HG03469 (cell line): ENCODE measurements at regions not wholly inside any gene's neighbourhood (a gene's known extent, or its start where the extent isn't known, plus 50 kb on each side); places are given as distances from the start of the nearest gene placed in this dataset.

Source experiments
- ATAC-seq: cut with Tn5 transposase; IDR thresholded peaks from one replicate; pipeline ENCODE4 v1.9.1; 2021; ENCODE audit warnings: mild to moderate bottlenecking, moderate library complexity, moderate number of reproducible peaks; ENCODE audit not compliant: unreplicated experiment

DNA sequence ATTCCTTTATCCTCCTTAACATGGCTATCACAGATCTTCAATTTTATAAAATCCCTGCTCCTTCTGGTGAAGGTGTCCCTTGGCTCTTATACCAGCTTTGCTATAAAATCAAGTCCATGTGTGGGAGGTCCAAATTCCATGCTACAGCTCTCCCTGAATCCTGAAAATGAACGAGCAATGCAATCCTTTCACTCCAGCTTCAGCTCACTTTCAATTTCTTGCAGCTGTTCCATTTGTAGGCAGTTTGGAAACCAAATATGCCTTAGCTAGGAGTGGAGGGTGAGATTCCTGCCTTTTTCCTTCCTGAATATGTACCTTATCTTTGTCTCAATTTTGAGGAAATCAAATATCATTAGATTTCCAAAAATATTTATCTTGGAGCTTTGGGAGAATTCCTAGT lies 402.6 kb downstream of the TTLL7 start:
- ATAC-seq = no peak

DNA sequence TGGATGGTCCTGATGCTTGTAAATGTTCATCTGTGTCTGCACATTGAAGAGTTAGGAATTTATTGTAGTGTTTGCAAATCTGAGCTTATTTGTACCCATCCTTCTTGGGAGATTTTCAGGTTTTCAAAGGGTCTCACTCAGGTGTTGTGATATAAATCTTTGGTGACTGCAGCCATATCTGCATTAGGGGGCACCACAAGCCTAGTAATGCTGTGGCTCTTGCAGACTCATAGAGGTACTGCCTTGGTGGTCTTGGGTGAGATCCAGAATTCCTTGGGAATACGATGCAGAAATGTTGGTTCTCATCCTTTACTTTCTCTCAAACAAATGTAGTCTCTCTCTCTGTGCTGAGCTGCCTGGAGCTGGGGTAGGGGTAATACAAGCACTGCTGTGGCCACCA lies 405.9 kb downstream of the TTLL7 start:
- ATAC-seq = no peak

DNA sequence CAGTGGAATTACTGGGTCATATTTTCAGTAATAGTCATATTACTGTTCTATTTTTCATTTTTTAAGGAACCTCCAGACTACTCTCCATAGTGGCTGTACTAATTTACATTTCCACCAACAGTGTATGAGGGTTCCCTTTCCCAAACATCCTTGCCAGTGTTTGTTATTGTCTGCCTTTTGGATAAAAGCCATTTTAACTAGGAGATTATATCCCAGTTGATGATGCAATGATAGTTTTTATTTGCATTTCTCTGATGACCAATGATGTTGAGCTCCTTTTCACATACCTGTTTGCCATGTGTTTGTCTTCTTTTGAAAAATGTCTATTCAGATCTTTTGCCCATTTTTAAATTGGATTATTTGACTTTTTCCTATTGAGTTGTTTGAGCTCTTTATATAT lies 410.8 kb downstream of the TTLL7 start:
- no peak for ATAC-seq

DNA sequence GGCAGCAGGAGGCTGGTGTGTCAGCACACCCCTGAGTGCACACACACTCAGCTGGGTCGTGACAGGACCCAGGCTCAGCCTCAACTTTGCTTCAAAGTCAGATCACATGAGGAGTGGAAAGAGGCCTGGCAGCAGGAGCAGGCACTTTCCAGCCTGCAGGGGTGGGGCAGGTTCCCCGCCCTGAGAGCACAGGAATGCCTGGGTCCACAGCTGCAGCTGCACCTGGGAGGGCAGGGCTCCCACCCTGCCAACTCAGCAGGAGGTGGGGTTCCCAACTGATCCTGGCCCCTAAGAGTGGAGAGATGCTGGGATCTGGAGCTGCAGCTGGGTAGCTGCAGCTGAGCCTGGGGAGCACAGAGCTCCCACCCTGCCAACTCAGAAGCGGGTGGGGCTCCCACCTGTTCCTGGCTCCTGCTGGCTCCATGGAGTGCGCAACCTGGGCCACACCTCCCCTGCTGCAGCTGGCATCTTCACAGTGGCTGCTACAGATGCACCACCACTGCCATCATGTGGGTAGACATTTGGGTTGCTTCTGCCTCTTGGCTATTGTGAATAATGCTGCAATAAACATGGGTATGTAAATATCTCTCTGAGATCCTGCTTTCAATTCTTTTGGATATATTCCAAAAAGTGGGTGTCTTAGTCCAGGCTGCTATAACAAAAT lies 415.4 kb downstream of the TTLL7 start:
- ATAC-seq = no peak

DNA sequence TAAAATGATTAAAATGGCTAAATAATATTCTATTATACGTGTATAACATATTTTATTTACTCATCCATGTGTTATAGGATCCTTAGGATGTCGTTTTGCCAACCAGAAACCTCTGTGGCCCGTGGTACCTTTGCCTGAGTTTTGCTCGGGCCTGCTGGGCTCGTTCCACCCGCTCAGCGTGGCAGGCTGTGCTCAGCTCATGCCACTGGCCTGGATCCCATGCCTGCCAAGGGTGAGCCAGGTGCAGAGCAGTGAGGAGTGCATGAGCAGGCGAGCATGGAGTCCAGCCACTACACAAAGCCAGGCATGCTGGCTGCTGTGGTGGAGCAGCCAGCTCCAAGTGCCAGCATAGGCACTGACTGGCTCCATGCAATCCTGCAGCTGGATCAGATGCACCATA lies 417.2 kb downstream of the TTLL7 start:
- ATAC-seq = no peak

DNA sequence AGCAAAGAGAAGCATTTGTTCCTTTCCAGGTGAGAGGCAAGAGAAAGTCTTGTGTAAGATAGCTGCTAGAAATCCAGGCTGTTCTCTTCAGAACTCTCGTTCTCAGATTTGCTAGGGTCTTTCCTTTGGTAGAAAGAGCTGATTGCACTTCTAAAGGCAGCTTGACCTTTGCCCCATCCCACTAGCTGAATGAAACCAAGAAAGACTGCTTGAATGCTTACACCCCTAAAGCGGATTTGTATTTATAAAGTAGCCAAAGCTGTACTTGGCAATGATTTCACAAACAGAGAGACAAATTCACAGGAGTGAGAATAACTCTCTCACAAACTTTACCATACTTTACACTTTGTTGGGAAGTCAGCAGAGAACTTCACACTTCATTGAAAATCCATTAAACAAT lies 424.1 kb downstream of the TTLL7 start:
- ATAC-seq = no peak

GRCh38 chr1:83573776-83574175 lies 425.2 kb downstream of the TTLL7 start:
- ATAC-seq = no peak

DNA sequence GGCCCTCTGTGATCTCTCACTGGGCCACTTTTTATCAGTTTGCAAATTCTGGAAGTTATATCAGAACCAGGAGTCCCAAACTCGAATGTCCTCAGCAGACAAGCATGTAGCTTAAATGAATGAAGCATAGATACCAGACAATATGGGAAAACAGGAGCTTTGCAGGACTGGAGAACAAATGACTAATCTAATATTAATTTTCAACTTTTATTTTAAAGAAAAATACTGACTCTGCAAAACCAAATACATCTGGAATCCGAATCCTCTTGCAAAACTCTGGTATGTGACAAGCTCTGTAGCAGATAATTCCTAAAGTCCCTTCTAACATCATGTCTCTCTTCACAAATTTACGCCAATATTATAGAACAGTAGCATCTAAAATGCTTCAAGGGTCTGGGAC lies 427.4 kb downstream of the TTLL7 start:
- no peak for ATAC-seq

DNA sequence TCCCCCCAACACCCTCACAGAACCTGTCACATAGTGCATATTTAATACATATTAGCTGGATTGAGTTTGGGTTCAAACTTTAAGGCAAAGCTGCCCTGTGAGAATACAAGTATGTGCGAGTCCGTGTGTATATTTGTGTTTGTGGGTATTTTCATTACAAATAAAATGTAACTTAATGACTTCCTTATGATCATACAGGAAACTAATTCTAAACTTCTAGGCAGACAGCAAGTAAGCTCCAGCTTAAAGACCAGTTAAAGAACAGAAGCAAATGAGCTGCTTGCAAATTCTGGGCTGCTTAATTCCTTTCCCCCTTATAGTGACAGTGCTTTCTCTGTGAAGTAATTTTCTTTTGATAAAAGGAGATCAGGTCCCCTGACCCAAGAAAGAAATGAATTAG lies 437.6 kb downstream of the TTLL7 start:
- no peak for ATAC-seq

DNA sequence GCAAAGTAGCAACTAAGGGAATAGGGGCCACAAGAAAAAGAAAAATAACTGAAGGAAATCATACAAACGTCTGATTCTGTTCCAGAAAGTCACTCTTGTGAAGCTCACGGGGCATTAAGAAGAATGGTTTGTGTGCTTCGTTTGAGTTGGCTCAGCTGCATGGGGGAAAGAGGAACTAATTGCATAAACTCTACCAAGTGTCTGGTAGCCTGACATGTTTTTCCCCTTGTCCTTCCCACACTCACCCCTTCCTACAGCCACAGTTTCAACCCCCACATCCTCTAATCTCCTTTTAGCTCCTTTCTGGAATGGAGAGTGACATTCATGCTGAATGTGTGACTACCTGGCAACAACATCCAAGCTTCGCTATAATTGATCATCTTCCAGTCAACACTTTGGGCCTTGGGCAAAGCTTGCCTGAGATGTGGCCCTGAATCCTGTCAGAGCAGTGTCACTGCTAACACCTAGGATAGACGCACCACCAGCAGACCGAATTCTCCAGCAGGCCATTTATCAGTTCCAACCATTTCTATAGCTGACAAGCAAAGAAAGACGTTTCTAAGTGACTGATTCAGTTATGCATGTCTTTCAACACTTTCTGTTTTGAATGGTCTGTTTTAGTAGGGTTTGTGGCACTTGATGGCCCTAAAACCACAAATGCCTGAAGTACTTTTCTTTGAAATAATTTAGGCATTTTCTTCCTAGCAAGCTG lies 439.6 kb downstream of the TTLL7 start:
- ATAC-seq = no peak

DNA sequence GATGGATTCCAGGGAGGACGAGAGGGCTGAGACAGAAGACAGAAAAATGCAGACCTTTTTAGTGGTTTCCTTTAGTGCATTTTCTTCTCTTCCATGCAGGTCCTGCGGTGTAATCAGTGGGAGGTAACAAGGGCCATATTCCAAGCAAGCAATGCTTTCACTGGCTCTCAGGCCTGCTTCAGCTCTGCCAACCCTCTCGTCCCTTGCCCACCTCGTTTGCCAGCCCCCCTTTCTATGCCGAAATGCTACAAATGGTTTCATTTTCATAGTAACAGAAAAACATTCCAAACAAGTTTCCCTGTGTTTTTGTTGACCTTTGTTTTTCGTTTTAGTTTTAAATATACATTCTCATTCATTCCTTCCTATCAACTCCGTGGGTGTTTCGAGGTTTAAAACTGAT lies 443.1 kb downstream of the TTLL7 start:
- no peak for ATAC-seq

- no peak for ATAC-seq
Measured at GRCh38 chr1:83554174-83554573, 444.8 kb downstream of the TTLL7 start.

- no peak for ATAC-seq
Measured at GRCh38 chr1:83552820-83553219, 446.1 kb downstream of the TTLL7 start.

GRCh38 chr1:83548311-83548710 lies 450.6 kb downstream of the TTLL7 start:
- ATAC-seq = no peak

- no peak for ATAC-seq
Measured at GRCh38 chr1:83547901-83548300, 451.0 kb downstream of the TTLL7 start.

DNA sequence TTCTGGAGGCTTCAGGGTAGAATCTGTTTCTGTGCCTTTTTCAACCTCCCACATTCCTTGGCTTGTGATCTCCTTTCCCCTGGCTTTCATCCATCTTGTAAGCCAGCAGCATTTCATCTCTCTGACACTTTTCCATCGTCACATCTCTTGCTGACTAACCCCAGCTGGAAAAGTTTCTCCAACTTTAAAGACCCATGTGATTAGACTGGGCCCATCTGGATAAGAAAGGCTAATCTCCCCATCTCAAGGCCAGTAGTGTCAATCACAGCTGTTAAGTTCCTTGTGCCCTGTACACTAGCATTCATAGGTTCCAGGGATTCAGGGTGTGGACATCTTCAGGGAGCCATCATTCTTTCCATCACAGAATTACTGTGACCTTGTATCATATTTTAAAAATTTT lies 452.1 kb downstream of the TTLL7 start:
- ATAC-seq = no peak

GRCh38 chr1:83545066-83545862 lies 453.7 kb downstream of the TTLL7 start:
- ATAC-seq = no peak

DNA sequence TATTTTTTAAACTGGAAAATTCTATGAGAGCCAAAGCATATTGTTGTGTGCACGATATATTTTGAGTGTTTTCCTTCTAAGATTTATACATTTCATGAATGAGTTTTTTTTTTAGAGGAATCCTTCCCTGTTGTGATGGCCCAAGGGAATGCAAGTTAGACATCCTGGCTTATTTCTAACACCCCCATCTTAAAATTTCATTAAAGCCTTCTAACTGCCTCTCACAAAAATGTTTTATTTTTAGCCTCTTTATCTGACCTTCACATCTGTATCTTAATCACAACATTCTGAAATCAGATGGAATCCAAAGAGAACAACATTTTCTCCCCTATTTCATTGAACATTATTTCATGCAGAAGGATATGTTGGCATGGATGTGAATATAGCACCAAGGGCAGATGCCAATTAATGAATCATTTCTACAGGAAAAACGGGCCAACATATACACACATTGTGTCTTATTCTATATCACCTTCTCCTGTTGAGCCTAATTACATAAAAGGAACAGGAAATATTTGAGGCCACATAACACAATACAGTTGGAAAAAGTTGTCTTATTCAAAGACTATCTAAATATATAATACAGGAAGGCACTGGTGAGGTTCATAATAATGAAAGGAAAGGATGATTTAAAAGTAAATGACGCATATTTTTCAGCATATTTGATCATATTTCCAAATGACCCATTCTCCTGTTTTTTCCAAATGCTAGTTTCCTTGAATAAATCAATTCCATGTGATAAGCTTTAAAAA lies 455.5 kb downstream of the TTLL7 start:
- ATAC-seq = no peak

GRCh38 chr1:83531521-83532309 lies 467.2 kb downstream of the TTLL7 start:
- no peak for ATAC-seq

GRCh38 chr1:83530506-83530905 lies 468.4 kb downstream of the TTLL7 start:
- ATAC-seq = no peak
